Heart right ventricle (tissue), 16 donors: ENCODE measurements at regions not wholly inside any gene's neighbourhood (a gene's known extent, or its start where the extent isn't known, plus 50 kb on each side); places are given as distances from the start of the nearest gene placed in this dataset.

ENCODE experiments used
- ATAC-seq, 8 donors: fragments of 200-7000 bp; cut with Tn5 transposase; one replicate each; pipeline ENCODE4 v1.9.1; 2020; ENCODE audit warnings: mild to moderate bottlenecking in 8 of 8, moderate library complexity in 8 of 8, moderate number of reproducible peaks in 1 of 8
- DNase-seq, 2 donors: peaks; one replicate each; pipeline ENCODE4 v3.0.0-alpha.2; 2020
- H3K27ac ChIP-seq, 10 donors: fragments of 200-600 bp; sonication (generic) in 2 of 10; one replicate each; pipeline versions ENCODE4 v1.5.0 to v1.8.0; 2020 to 2022; ENCODE audit warnings: mild to moderate bottlenecking in 3 of 10
- H3K27me3 ChIP-seq, 7 donors: fragments of 200-600 bp; one replicate each; pipeline ENCODE4 v1.8.0; 2021 to 2022; ENCODE audit warnings: mild to moderate bottlenecking in 2 of 7
- H3K36me3 ChIP-seq, 9 donors: fragments of 200-600 bp; sonication (generic) in 1 of 9; one replicate each; pipeline versions ENCODE4 v1.5.0 to v1.8.0; 2020 to 2022; ENCODE audit warnings: mild to moderate bottlenecking in 2 of 9
- H3K4me1 ChIP-seq, 9 donors: fragments of 200-600 bp; sonication (generic) in 1 of 9; one replicate each; pipeline versions ENCODE4 v1.5.0 to v1.8.0; 2020 to 2022; ENCODE audit warnings: mild to moderate bottlenecking in 4 of 9
- H3K4me3 ChIP-seq, 10 donors: fragments of 200-600 bp; sonication (generic) in 2 of 10; one replicate each; pipeline versions ENCODE4 v1.5.0 to v1.8.0; 2020 to 2022; ENCODE audit warnings: mild to moderate bottlenecking in 7 of 10, moderate library complexity in 2 of 10
- H3K9me3 ChIP-seq, 11 donors: fragments of 200-600 bp in 10 of 11; sonication (generic) in 2 of 11; one replicate each; pipeline versions ENCODE4 v1.5.0 to v1.8.0; 2013 to 2022; ENCODE audit warnings: mild to moderate bottlenecking in 2 of 11, control low read depth in 1 of 11, moderate library complexity in 1 of 11
- WGBS, 2 donors: extraction: QIAGEN DNeasy Blood & Tissue Kit; methylation state at CpG; one replicate each; pipeline ENCODE4 v1.1.7; 2013; ENCODE audit warnings: inconsistent platforms in 1 of 2; 5-methylcytosine and 5-hydroxymethylcytosine counted together
- intact Hi-C, 10 donors: fragments of 100-400 bp; cut with DNase I; formaldehyde crosslinking; loops; one replicate each; pipeline versions ENCODE4 v1.11.1 to v1.14.2; 2022
- TF ChIP-seq, protein P1 (sequence below), 9 donors: fragments of 200-600 bp; sonication (generic) in 2 of 9; IDR thresholded peaks; one replicate each; pipeline versions ENCODE4 v1.5.0 to v1.8.0; 2021 to 2022; ENCODE audit warnings: antibody characterized with exemption in 9 of 9, mild to moderate bottlenecking in 5 of 9, moderate library complexity in 1 of 9
- donor health status: Arrhythmogenic right ventricular cardiomyopathy.
- donor health status: ischemic (EF 13 %, LVEDD 7.1; RV severe dilation, severe dysfunction).
- donor health status: healthy with polysubstance abuse.
- donor health status: DM: no; HTN: yes; CAD: no.
- donor health status: DM: no; HTN: no; CAD: no.
- donor health status: ischemic (EF 25% LVEDD 6.9; RV normal size, moderate dysfunction).
- donor health status: ischemic (EF 25% LVEDD 5.7; RV mildly dilated, moderate dysfunction).
- donor health status: healthy.
- donor health status: DM: yes; HTN: yes; CAD: no.
- donor health status: Ischemic cardiomyopathy.
- donor health status: ischemic (EF 35%, LVEDD 5.7; RV mildly dilated, moderate dysfunction).
- donor health status: nonischemic (EF 11% LVEDD 7.7; RV severe dilation, severe dysfunction).
- donor health status: DM: yes; HTN: yes; CAD: no.
- donor health status: PGD.
- donor health status: ischemic (EF 29% LVEDD 5.4; RV normal size, mild dysfunction).
- donor health status: nonischemic (EF 23%, LVEDD 6.1; RV moderate dilation, normal function).

DNA sequence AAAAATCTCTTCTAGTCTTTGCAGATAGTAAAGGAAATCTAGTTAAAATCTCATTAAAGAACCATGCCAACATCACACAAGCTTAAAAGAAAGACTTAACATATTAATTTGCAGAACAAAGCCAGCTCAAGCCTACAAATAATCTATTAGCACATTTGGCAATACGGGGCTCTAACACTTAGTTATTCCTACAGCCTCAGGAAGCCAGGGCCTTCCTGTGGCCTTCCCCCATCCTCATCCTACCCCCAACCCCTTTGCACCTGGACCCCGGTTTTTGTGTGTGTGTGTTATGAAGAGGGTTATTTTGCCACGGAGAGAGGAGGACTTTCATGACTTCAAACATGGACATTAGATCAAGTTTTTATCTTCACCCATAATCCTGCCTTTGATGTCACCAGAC is 64.6 kb downstream of the FOXB2 start:
- no peaks in the 10 kb centered on the region for H3K4me1 ChIP-seq

DNA sequence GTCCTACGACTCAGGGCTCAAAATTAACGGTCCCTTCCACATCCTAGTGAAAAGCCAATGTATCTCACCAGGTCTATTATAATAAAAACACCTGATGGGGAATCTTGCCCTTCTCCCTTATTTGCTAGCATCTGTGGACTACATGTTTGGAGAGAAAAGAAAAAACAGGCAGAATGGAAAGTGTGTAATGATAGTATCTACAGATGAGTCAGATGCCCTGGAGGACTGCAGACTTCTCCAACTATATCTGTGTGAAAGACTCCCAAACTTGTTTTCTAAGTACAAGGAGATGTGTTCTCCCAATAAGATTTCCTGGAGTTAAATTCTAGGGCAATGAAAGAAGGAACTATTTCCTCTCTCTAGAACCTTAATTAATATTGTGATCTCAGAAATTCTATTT is 66.0 kb downstream of the FOXB2 start:
- no peak for DNase-seq
- 67 to 80% methylated on average over 2 of the region's 2 CpGs for WGBS, 2 donors
- H3K4me3 ChIP-seq, result no peak overlapping the region
- TF ChIP-seq, protein P1, sequence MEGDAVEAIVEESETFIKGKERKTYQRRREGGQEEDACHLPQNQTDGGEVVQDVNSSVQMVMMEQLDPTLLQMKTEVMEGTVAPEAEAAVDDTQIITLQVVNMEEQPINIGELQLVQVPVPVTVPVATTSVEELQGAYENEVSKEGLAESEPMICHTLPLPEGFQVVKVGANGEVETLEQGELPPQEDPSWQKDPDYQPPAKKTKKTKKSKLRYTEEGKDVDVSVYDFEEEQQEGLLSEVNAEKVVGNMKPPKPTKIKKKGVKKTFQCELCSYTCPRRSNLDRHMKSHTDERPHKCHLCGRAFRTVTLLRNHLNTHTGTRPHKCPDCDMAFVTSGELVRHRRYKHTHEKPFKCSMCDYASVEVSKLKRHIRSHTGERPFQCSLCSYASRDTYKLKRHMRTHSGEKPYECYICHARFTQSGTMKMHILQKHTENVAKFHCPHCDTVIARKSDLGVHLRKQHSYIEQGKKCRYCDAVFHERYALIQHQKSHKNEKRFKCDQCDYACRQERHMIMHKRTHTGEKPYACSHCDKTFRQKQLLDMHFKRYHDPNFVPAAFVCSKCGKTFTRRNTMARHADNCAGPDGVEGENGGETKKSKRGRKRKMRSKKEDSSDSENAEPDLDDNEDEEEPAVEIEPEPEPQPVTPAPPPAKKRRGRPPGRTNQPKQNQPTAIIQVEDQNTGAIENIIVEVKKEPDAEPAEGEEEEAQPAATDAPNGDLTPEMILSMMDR (IDR thresholded peaks at IDR 0.05), result no peak
- no peaks in the 10 kb centered on the region for H3K36me3 ChIP-seq
- H3K9me3 ChIP-seq, result no peaks in the 10 kb centered on the region
- no peak for ATAC-seq
- H3K27ac ChIP-seq, result no peak overlapping the region
- no peaks in the 10 kb centered on the region for H3K4me1 ChIP-seq
- H3K27me3 ChIP-seq, result peaks cover 0 to 17% (median 0%) of the 10 kb centered on the region in 7 donors
- intact Hi-C loops, result no loop called here

More for the DNA sequence above, 64.6 kb downstream of the FOXB2 start:
- DNase-seq, result no peak
- Histone ChIP-seq H3K9me3 (peaks cover 0 to 6% (median 0%) of the 10 kb centered on the region in 11 donors), H3K36me3 (no peaks in the 10 kb centered on the region), H3K4me3 (no peak overlapping the region), H3K27me3 (peaks cover 0 to 17% (median 0%) of the 10 kb centered on the region in 7 donors), H3K27ac (no peak overlapping the region)
- intact Hi-C loops, result no loop called here
- no peak for ATAC-seq
- TF ChIP-seq, protein P1 (IDR thresholded peaks at IDR 0.05), result no peak
- 11 to 15% methylated on average over 3 of the region's 3 CpGs for WGBS, 2 donors

DNA sequence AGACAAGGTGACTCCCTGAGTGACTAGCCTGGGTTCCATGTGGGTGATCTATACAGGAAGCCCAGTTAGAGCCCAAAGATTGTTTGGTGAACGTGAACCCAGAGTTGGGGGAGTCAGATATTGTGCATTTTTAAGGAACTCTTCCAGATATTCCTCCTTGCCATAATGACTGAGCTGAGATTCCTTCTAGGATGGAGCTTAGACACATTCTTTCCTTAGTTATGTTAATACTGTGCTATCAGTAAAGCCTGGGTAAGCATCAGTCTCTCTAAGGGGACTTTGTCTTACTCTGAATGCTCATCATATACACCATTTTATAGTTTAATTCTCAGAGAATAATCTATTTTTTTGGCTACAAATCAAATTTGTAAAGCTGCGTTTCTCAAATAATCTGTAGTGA is 68.1 kb downstream of the FOXB2 start:
- no peaks in the 10 kb centered on the region for H3K36me3 ChIP-seq
- no peak for ATAC-seq
- no peaks in the 10 kb centered on the region for H3K9me3 ChIP-seq
- intact Hi-C loops, result no loop called here
- TF ChIP-seq, protein P1 (IDR thresholded peaks at IDR 0.05), result no peak
- no peak overlapping the region for H3K4me3 ChIP-seq
- H3K27me3 ChIP-seq, result peaks cover 0 to 16% (median 5%) of the 10 kb centered on the region in 7 donors
- no peaks in the 10 kb centered on the region for H3K4me1 ChIP-seq
- 68 to 75% methylated on average over 2 of the region's 2 CpGs for WGBS, 2 donors
- no peak overlapping the region for H3K27ac ChIP-seq
- DNase-seq, result no peak

DNA sequence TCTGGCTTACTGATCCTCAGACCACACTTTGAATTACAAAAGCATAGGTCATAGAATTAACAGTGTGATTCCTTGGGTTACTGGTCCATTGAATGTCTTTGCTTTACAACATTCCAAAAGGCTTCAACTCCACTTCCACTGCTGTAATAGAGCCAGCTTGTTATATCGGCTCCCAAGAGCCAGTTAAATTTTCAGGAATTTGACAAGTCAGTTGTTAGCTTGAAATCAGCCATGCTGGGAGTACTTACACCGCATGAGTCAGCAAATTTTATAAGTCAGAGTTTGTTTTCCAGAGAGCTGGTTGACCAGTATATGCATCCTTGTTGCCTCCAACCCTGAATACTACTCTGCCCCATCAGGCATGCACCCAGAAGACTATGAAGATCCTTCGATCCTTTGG is 73.1 kb downstream of the FOXB2 start:
- no peak for ATAC-seq
- no peaks in the 10 kb centered on the region for H3K4me1 ChIP-seq
- H3K27ac ChIP-seq, result no peak overlapping the region
- intact Hi-C loops, result loop anchor here in 1 of 10 donors (10.0 kb wide), 1 partner anchor 58 kb away; no protein-coding TSS in a partner anchor
- H3K36me3 ChIP-seq, result no peaks in the 10 kb centered on the region
- no peak for DNase-seq
- TF ChIP-seq, protein P1 (IDR thresholded peaks at IDR 0.05), result no peak
- peaks cover 0 to 17% (median 3%) of the 10 kb centered on the region in 7 donors for H3K27me3 ChIP-seq
- H3K9me3 ChIP-seq, result no peaks in the 10 kb centered on the region
- 66 to 73% methylated on average over 3 of the region's 3 CpGs for WGBS, 2 donors
- no peak overlapping the region for H3K4me3 ChIP-seq
